H9 (cell line): ENCODE measurements at regions not wholly inside any gene's neighbourhood (a gene's known extent, or its start where the extent isn't known, plus 50 kb on each side); places are given as distances from the start of the nearest gene placed in this dataset.

Source experiments
- DNase-seq: peaks from one replicate; pipeline ENCODE4 v3.0.0-alpha.2; 2017
- H2AFZ ChIP-seq: one replicate; pipeline ENCODE4 v1.6.1; 2013; ENCODE audit warnings: mild to moderate bottlenecking, low read length, control low read depth, moderate library complexity
- H2AK5ac ChIP-seq: 2 replicates; pipeline ENCODE4 v1.6.1; 2013; ENCODE audit warnings: low read length, control low read depth, mixed read lengths; ENCODE audit not compliant: insufficient read length
- H2BK120ac ChIP-seq: one replicate; pipeline ENCODE4 v1.6.1; 2013; ENCODE audit warnings: low read depth, mild to moderate bottlenecking, low read length, control low read depth, inconsistent platforms; ENCODE audit not compliant: poor library complexity, severe bottlenecking
- H2BK12ac ChIP-seq: 2 replicates; pipeline ENCODE4 v1.6.1; 2013; ENCODE audit warnings: low read length, control low read depth, mixed read lengths, low read depth; ENCODE audit not compliant: insufficient read length
- H2BK15ac ChIP-seq: 2 replicates; pipeline ENCODE4 v1.6.1; 2013; ENCODE audit warnings: low read depth, low read length, control low read depth
- H2BK20ac ChIP-seq: one replicate; pipeline ENCODE4 v1.6.1; 2013; ENCODE audit warnings: low read depth, mild to moderate bottlenecking, low read length, control low read depth, inconsistent platforms; ENCODE audit not compliant: poor library complexity, severe bottlenecking
- H2BK5ac ChIP-seq: 2 replicates; pipeline ENCODE4 v1.6.1; 2013; ENCODE audit warnings: low read length, control low read depth, mixed read lengths; ENCODE audit not compliant: insufficient read length
- H3K14ac ChIP-seq: 2 replicates; pipeline ENCODE4 v1.6.1; 2013; ENCODE audit warnings: low read length, control low read depth; ENCODE audit not compliant: insufficient read depth
- H3K18ac ChIP-seq: 2 replicates; pipeline ENCODE4 v1.6.1; 2013; ENCODE audit warnings: low read depth, mild to moderate bottlenecking, mixed read lengths, low read length, control low read depth; ENCODE audit not compliant: insufficient read length
- H3K23ac ChIP-seq: 2 replicates; pipeline ENCODE4 v1.6.1; 2013; ENCODE audit warnings: low read length, control low read depth, mixed read lengths, low read depth; ENCODE audit not compliant: insufficient read length
- H3K23me2 ChIP-seq: 2 replicates; pipeline ENCODE4 v1.6.1; 2013; ENCODE audit warnings: low read depth, mild to moderate bottlenecking, mixed read lengths, low read length, control low read depth; ENCODE audit not compliant: insufficient read length, poor library complexity, severe bottlenecking
- H3K27ac ChIP-seq: 2 replicates; pipeline ENCODE4 v1.5.1; 2013; ENCODE audit warnings: low read length, control low read depth, mixed read lengths, low read depth; ENCODE audit not compliant: insufficient read length
- H3K27me3 ChIP-seq: 2 replicates; pipeline ENCODE4 v1.6.1; 2013; ENCODE audit warnings: low read length, control low read depth, inconsistent platforms; ENCODE audit not compliant: insufficient read depth
- H3K4ac ChIP-seq: 2 replicates; pipeline ENCODE4 v1.6.1; 2013; ENCODE audit warnings: low read depth, mild to moderate bottlenecking, control low read depth, inconsistent platforms, low read length, moderate library complexity
- H3K4me1 ChIP-seq: 2 replicates; pipeline ENCODE4 v1.6.1; 2013; ENCODE audit warnings: low read length, control low read depth, inconsistent platforms; ENCODE audit not compliant: insufficient read depth
- H3K4me2 ChIP-seq: 2 replicates; pipeline ENCODE4 v1.6.1; 2013; ENCODE audit warnings: low read length, control low read depth, mixed read lengths; ENCODE audit not compliant: insufficient read length, insufficient read depth
- H3K56ac ChIP-seq: 2 replicates; pipeline ENCODE4 v1.6.1; 2013; ENCODE audit warnings: low read depth, mild to moderate bottlenecking, mixed read lengths, low read length, control low read depth; ENCODE audit not compliant: insufficient read length
- H3K79me1 ChIP-seq: 2 replicates; pipeline ENCODE4 v1.6.1; 2013; ENCODE audit warnings: low read depth, mild to moderate bottlenecking, moderate library complexity, low read length, control low read depth, inconsistent platforms; ENCODE audit not compliant: insufficient read depth, poor library complexity, severe bottlenecking
- H3K79me2 ChIP-seq: 2 replicates; pipeline ENCODE4 v1.6.1; 2013; ENCODE audit warnings: low read length, control low read depth, inconsistent platforms; ENCODE audit not compliant: insufficient read depth
- H3K9ac ChIP-seq: 2 replicates; pipeline ENCODE4 v1.6.1; 2013; ENCODE audit warnings: low read length, control low read depth, mixed read lengths; ENCODE audit not compliant: insufficient read length; ENCODE audit errors: extremely low read depth
- H3K9me3 ChIP-seq: one replicate; pipeline ENCODE4 v1.6.1; 2013; ENCODE audit warnings: low read depth, low read length, inconsistent platforms; ENCODE audit not compliant: control insufficient read depth
- H3T11ph ChIP-seq: one replicate; pipeline ENCODE4 v1.6.1; 2013; ENCODE audit warnings: mild to moderate bottlenecking, low read length, control low read depth, inconsistent platforms
- H4K20me1 ChIP-seq: one replicate; pipeline ENCODE4 v1.6.1; 2013; ENCODE audit not compliant: control insufficient read depth, insufficient read length, insufficient read depth
- H4K5ac ChIP-seq: 2 replicates; pipeline ENCODE4 v1.6.1; 2013; ENCODE audit warnings: low read depth, mild to moderate bottlenecking, mixed read lengths, low read length, control low read depth; ENCODE audit not compliant: insufficient read length
- H4K8ac ChIP-seq: replicated peaks from 2 replicates; pipeline ENCODE4 v1.6.1; 2013; ENCODE audit warnings: low read length, control low read depth, mixed read lengths, low read depth; ENCODE audit not compliant: insufficient read length
- H4K91ac ChIP-seq: 2 replicates; pipeline ENCODE4 v1.6.1; 2013; ENCODE audit warnings: low read depth, mild to moderate bottlenecking, moderate library complexity, mixed read lengths, low read length, control low read depth; ENCODE audit not compliant: insufficient read length
- H3K27ac Mint-ChIP-seq, 3 experiments: 2 replicates in 2 of 3; 3 replicates in 1 of 3; pipeline ENCODE4 v1.8.0; 2020 to 2021; ENCODE audit warnings: mixed read lengths in 3 of 3, mild to moderate bottlenecking in 1 of 3, moderate library complexity in 1 of 3
- H3K27me3 Mint-ChIP-seq: 2 replicates; pipeline ENCODE4 v1.8.0; 2021; ENCODE audit warnings: low read depth, mild to moderate bottlenecking, moderate library complexity, mixed read lengths
- H3K36me3 Mint-ChIP-seq, 3 experiments: 2 replicates in 2 of 3; 3 replicates in 1 of 3; pipeline ENCODE4 v1.8.0; 2020 to 2021; ENCODE audit warnings: low read depth in 3 of 3, mixed read lengths in 3 of 3; ENCODE audit not compliant: insufficient read depth in 1 of 3
- H3K4me1 Mint-ChIP-seq, 2 experiments: 2 replicates each; pipeline ENCODE4 v1.8.0; 2020; ENCODE audit warnings: mixed read lengths in 2 of 2
- H3K4me3 Mint-ChIP-seq, 2 experiments: 2 replicates in 1 of 2; 3 replicates in 1 of 2; pipeline ENCODE4 v1.8.0; 2020 to 2021; ENCODE audit warnings: mild to moderate bottlenecking in 2 of 2, mixed read lengths in 2 of 2, moderate library complexity in 1 of 2
- H3K9me3 Mint-ChIP-seq, 2 experiments: 2 replicates in 1 of 2; 3 replicates in 1 of 2; pipeline ENCODE4 v1.8.0; 2020; ENCODE audit warnings: mild to moderate bottlenecking in 2 of 2, mixed read lengths in 2 of 2, moderate library complexity in 1 of 2
- CTCF ChIP-seq: fragments of 200-600 bp; sonication (generic); conservative IDR thresholded peaks from 3 replicates; pipeline ENCODE4 v1.8.0; 2021; ENCODE audit warnings: antibody characterized with exemption, mild to moderate bottlenecking
- WGBS: extraction: QIAGEN DNeasy Blood & Tissue Kit; methylation state at CpG from one replicate; pipeline ENCODE4 v1.1.7; 2013; ENCODE audit warnings: missing lambda C conversion rate, low lambda C conversion rate, mixed read lengths; ENCODE audit not compliant: insufficient read length; ENCODE audit errors: extremely low coverage; 5-methylcytosine and 5-hydroxymethylcytosine counted together

GRCh38 chr1:229843627-229844238 is 217.7 kb downstream of the URB2 start:
- Histone ChIP-seq H3K23ac (no peak overlapping the region), H3K23me2 (no peaks in the 10 kb centered on the region), H2BK15ac (no peak overlapping the region), H3K79me1 (no peaks in the 10 kb centered on the region), H4K91ac (no peak overlapping the region), H2BK120ac (no peak overlapping the region), H2AK5ac (no peak overlapping the region), H2BK20ac (no peak overlapping the region), H2BK5ac (no peak overlapping the region), H4K20me1 (no peaks in the 10 kb centered on the region), H2AFZ (no peak overlapping the region), H3K79me2 (no peaks in the 10 kb centered on the region), H3K18ac (no peak overlapping the region), H3K9ac (no peak overlapping the region), H3K27ac (no peak overlapping the region), H2BK12ac (no peak overlapping the region), H3K4me2 (no peak overlapping the region), H3T11ph (no peak overlapping the region), H4K5ac (no peak overlapping the region), H3K56ac (no peak overlapping the region), H3K4ac (no peak overlapping the region), H3K9me3 (no peaks in the 10 kb centered on the region), H3K27me3 (no peaks in the 10 kb centered on the region), H4K8ac (no peak overlapping the region), H3K14ac (no peak overlapping the region), H3K4me1 (no peaks in the 10 kb centered on the region)
- Mint-ChIP-seq H3K4me3 (no peak overlapping the region), H3K4me1 (peaks cover 6 to 7% of the 10 kb centered on the region in 2 experiments; a peak in 3 of 4 replicates), H3K27me3 (no peaks in the 10 kb centered on the region), H3K27ac (no peak overlapping the region), H3K9me3 (no peaks in the 10 kb centered on the region), H3K36me3 (no peaks in the 10 kb centered on the region)
- DNase-seq = no peak
- TF ChIP-seq CTCF = no peak
- WGBS = no CpG with 5 or more reads among the region's 3 CpGs
